ENCODE measurements at regions not wholly inside any gene's neighbourhood (a gene's known extent, or its start where the extent isn't known, plus 50 kb on each side); places are given as distances from the start of the nearest gene placed in this dataset.
"Not testable (repeated sequence)": the region's sequence is repeated elsewhere in the genome, so short reads cannot be mapped to it uniquely, and the experiment has no call there.

GRCh38 chr12:59484575-59484974 is 111.3 kb upstream of the SLC16A7 start:
- DNase-seq (ENCODE audit: low read depth, low spot score) = no peak
- in situ Hi-C loops (cut with HindIII; ENCODE audit: low sequenced_read_pairs) = no loop called here
- no peak for TF ChIP-seq CTCF (IDR thresholded peaks at IDR 0.05; ENCODE audit: low read depth, low read length)
- no peak overlapping the region for H3K4me3 ChIP-seq (ENCODE audit: low read depth, low read length)

GRCh38 chr12:59474236-59474635 is 121.6 kb upstream of the SLC16A7 start:
- in situ Hi-C loops (cut with HindIII; ENCODE audit: low sequenced_read_pairs); DNase-seq (ENCODE audit: low read depth, low spot score); H3K4me3 ChIP-seq (ENCODE audit: low read depth, low read length): not testable (repeated sequence)

- no peak overlapping the region for H3K4me3 ChIP-seq (ENCODE audit: low read depth, low read length)
- no peak for TF ChIP-seq CTCF (IDR thresholded peaks at IDR 0.05; ENCODE audit: low read depth, low read length)
- DNase-seq (ENCODE audit: low read depth, low spot score) = no peak
- in situ Hi-C loops (cut with HindIII; ENCODE audit: low sequenced_read_pairs) = no loop called here
These were observed 123.6 kb upstream of the SLC16A7 start for GRCh38 chr12:59472273-59472672.

GRCh38 chr12:59459966-59460660 is 135.7 kb upstream of the SLC16A7 start:
- H3K4me3 ChIP-seq (ENCODE audit: low read depth, low read length) = no peak overlapping the region
- no peak for TF ChIP-seq CTCF (IDR thresholded peaks at IDR 0.05; ENCODE audit: low read depth, low read length)
- peak; percentile 12 for DNase-seq (ENCODE audit: low read depth, low spot score)
- in situ Hi-C loops (cut with HindIII; ENCODE audit: low sequenced_read_pairs) = no loop called here

GRCh38 chr12:59453475-59453874 is 142.4 kb upstream of the SLC16A7 start:
- in situ Hi-C loops (cut with HindIII; ENCODE audit: low sequenced_read_pairs) = no loop called here
- no peak for TF ChIP-seq CTCF (IDR thresholded peaks at IDR 0.05; ENCODE audit: low read depth, low read length)
- H3K4me3 ChIP-seq (ENCODE audit: low read depth, low read length) = no peak overlapping the region
- no peak for DNase-seq (ENCODE audit: low read depth, low spot score)

GRCh38 chr12:59452746-59453145 is 143.1 kb upstream of the SLC16A7 start:
- H3K4me3 ChIP-seq (ENCODE audit: low read depth, low read length) = no peak overlapping the region
- DNase-seq (ENCODE audit: low read depth, low spot score) = no peak
- no peak for TF ChIP-seq CTCF (IDR thresholded peaks at IDR 0.05; ENCODE audit: low read depth, low read length)
- in situ Hi-C loops (cut with HindIII; ENCODE audit: low sequenced_read_pairs) = no loop called here

- in situ Hi-C loops (cut with HindIII; ENCODE audit: low sequenced_read_pairs) = no loop called here
- TF ChIP-seq CTCF (IDR thresholded peaks at IDR 0.05; ENCODE audit: low read depth, low read length) = no peak
- no peak overlapping the region for H3K4me3 ChIP-seq (ENCODE audit: low read depth, low read length)
- DNase-seq (ENCODE audit: low read depth, low spot score) = peak; percentile 65
These were observed 143.6 kb upstream of the SLC16A7 start for GRCh38 chr12:59452259-59452658.
